ENCODE measurements at regions not wholly inside any gene's neighbourhood (a gene's known extent, or its start where the extent isn't known, plus 50 kb on each side); places are given as distances from the start of the nearest gene placed in this dataset.

DNA sequence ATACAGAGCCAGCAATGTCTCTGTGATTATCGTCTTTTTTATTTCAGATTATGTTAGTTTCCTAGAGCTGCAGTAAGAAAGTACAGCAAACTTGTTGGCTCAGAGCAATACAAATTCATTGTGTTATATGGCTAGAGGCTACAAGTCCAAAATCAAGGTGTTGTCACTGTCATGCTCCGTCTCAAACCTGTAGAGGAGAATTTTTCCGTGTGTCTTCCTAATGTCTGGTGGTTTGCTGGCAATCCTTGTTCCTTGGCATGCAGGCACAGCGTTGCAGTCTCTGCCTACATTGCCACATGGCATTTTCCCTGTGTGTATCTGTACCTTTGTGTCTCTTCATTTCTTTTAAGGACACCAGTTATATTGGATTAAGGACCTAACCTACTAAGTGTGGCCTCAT, 244.4 kb downstream of the LRRIQ3 start:
- DNase-seq, result no peak

DNA sequence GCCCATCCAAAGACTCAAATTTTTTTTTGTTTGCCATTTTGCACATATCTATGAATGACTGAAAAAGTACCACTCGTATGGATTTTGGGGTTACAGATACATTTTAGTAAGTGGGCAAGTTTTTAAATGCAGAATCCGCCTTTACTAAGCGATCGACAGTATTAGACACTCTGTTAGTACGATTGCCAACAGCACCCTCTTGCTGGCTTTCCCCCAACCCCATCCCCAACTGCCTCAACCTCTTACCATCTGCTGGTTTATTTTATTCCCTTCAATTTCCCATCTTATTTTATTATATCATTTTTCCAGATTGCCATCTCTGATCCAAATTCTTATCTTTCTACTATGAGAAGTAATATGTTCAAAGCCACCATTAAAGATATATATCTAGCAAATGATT, 244.8 kb downstream of the LRRIQ3 start:
- DNase-seq, result no peak

DNA sequence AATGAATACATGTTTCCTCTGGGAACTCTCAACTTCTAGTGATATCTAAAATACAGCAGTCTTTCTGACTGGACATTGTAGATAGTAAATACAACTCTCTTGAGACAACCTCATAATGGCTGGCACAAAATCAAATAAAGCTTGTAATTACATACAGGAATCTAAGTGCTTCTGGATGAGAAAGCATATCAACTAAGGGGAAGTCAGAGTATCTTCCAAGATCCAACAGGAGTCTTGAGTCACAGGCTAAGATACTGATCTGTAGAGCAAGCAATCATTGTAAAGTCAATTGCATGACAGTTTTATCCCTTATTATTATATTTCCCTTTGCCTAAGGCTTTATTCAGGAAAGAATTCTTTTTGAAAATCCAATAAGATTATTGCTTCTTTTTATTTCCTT, 249.9 kb downstream of the LRRIQ3 start:
- DNase-seq, result no peak

DNA sequence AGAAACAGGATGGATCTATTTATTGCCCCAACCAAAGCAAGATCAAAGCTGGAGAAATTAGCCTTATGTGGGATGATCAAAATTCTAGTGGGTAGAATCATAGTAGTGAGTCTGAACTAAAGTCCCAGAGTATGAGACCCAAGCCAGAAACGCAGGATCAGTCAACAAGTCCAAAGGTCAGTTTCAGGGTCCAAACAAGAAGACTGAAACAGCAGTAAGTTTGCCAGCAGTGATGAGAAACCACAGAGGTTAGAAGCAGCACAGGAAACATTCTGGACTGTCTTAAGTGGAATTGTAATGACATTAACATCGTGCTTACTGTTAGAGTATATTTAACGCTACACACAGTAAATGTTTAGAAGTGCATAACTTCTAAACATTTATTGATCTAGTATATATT, 251.0 kb downstream of the LRRIQ3 start:
- no peak for DNase-seq

DNA sequence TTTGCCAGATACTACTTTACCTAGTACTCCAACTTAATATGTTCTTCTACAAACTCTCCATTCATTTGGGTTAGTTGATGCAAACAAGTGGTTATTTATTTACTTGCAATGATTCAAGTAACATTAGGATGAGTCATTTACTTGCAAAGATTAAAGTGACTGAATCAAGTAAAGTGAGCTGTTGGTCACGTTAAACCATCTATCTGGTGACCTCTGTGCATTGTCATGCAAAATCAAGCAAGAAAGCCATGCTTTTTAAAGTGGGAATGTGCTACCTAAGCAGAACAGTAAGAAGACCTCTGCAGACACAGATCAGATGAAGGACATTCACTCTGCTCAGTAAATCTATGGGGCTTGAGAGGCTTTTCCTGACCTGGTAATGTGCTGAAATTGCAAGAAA, 254.7 kb downstream of the LRRIQ3 start:
- no peak for DNase-seq

DNA sequence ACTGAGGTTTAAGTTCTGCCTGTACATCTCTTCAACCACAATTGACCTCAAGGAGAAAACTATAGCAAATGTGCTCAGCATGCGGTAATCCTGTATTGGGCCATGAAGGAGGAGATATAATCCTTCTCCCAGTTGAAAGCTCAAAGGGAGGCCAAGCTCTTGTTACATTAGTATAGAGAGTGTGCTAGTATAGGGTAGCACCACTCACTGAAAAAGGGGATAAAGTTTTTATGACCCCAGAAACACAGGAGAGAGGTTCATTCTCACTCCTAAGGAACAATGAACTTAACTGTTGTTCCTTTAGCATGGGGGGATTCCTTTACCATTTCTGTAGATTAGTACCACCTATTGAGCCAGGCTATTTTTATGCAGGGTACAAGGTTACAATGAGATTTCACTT, 267.7 kb downstream of the LRRIQ3 start:
- no peak for DNase-seq

DNA sequence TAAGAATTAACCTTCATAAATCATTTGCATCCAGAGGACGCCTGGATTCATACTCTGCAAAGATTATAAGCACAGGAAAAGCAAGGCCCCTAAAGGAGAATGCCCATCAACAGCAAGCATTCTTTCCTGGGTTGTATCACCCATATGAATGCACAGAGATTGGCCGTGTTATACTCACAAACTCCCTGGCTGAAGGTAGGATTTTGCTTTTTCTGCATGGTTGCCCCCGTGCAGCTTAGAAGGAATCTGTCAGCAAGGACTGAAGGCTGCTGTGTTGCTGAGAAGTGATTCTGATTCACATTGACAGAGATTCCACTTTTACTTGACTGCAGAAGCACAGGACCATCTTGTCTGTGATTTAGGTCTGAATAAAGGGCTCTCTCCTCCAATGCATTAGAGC, 283.0 kb downstream of the LRRIQ3 start:
- DNase-seq, result peak in 2 of 3 experiments; percentile 43 to 85

DNA sequence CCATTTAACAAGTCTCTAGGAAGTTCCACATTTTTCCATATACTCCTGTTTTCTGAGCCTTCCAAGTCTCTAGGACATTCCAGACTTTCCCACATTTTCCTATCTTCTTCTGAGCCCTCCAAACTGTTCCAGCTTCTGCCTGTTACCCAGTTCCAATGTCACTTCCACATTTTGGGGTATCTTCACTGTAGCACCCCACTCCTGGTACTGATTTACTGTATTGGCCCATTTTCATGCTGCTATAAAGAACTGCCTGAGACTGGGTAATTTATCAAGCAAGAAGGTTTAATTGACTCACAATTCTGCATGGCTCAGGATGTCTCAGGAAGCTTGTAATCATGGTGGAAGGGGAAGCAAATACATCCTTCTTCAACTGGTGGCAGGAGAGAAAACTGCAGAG, 285.0 kb downstream of the LRRIQ3 start:
- DNase-seq, result no peak

DNA sequence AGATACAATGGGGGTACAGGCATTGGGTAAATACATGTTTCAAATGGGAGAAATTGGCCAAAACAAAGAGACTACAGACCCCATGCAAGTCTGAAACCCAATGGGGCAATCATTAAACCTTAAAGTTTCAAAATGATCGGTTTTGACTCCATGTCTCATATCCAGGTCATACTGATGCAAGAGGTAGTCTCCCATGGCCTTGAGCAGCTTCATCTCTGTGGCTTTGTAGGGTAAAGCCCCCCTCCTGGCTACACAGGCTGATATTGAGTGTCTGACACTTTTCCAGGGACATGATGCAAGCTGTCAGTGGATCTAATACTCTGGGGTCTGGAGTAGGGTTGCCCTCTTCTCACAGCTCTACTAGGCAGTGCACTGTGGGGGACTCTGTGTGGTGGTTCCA, 286.1 kb downstream of the LRRIQ3 start:
- no peak for DNase-seq

DNA sequence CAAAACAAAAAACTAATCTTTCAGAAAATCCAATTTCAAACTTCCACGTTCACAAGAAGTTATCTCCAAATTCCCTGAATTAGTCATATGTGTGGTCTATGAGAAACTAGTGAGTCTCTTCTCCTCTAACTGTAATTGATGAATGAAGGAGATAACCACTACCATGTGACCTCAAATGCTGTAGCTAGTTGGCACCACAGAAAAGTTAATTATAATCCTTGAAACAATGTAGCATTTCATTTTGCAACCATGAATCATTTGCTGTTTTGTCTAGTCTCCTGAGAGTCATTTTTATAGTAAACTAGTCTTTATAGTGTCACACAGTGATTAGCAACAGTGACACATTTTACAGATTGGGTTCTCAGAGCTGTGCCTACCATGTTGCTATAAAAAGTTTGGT, 287.5 kb downstream of the LRRIQ3 start:
- DNase-seq, result no peak

DNA sequence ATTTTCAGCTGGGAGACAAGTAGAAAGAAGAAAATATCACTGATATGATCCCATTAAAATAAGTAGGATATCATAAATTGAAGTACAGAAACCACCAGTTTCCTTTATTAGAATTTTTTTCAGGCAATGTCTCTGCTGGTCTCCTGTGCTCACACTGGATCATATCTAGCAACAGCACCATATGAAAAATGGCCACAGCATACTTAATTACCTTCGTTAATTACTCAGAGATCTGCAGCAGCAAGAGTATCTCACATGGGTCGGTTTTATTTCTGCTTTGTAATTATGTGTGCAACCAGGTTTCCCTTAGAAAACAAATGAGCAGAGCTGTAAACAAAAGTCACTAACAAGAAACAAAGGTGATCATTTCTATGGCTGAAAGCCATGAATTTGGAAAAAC, 287.9 kb downstream of the LRRIQ3 start:
- DNase-seq, result no peak

DNA sequence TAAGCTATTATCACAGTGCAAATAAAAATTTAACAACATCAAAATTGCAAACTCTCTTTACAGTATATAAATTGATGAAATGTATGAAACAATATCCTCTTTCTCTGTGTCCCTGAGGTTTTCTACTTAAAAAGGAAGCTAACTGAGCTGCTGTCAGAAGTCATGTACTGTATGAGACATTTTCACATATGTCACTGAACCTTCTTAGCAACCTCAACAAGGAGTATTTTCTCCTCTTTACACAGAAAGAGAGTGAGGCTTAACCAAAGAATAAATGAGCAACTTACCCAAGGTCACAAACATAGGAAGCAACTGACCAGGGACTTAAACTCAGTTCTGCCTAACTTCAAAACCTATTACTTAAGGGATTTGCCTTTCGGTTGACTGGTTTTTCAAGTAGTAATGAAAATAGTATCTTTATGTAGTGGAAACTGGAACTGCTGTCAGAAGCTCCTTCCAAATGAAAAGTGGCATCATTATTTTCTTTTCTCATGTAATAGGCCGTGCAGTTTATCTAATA, 288.9 kb downstream of the LRRIQ3 start:
- DNase-seq, result peak; percentile 14 to 76 (median 47)

DNA sequence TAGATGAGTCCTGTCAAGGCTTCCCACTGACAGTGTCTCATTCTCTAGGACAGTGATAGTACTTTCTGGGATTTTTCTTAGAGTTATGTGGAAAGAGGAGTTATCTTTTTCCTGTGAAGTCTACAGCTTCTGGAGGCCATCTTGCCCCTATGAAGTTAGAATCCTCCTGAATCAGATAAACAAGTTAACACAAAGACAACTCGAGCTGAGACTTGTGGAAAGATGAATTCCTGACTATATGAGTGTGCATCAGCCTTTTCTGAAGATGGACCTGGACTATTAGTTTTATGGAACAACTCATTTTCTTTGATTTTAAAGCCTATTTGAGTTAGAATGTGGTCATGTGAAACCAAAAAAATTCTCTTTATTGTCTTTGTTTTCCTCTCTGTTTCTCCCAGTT, 290.9 kb downstream of the LRRIQ3 start:
- no peak for DNase-seq

DNA sequence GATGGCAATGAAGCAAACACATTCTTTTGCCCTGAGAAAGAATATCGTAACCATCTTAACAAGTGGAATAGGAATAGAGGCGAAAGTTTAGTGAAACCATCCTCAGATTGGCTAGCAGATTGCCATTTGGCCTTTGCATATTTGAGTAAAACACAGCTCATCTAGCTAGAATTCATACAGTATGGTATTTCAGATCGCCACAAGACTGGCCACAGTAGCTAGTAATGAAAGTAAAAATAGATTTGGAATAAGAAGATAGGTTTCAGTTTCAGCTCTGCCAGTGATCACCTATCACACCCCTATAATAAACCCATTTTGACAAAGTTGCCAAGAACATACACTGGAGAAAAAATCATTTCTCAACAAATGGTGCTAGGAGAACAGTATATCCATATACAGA, 294.9 kb downstream of the LRRIQ3 start:
- DNase-seq, result no peak

DNA sequence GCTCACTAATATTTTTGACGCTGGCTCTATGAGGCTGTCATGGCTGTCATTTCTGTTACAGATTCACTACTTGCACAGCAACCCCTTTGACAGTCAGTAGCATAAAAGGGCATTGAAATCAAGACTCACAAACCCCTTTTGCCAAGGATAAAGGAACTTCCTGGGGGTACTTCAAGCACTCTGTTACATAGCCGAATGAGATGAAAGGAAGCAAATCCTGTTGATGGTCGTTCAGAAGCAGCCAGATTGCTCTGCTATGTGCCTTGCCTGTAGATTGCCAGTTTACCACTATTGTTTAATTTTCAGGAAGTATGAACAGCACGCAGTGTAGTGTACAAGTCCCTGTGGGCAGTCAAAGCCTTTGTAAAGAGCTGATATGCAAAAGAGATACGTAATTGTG, 296.2 kb downstream of the LRRIQ3 start:
- DNase-seq, result no peak

DNA sequence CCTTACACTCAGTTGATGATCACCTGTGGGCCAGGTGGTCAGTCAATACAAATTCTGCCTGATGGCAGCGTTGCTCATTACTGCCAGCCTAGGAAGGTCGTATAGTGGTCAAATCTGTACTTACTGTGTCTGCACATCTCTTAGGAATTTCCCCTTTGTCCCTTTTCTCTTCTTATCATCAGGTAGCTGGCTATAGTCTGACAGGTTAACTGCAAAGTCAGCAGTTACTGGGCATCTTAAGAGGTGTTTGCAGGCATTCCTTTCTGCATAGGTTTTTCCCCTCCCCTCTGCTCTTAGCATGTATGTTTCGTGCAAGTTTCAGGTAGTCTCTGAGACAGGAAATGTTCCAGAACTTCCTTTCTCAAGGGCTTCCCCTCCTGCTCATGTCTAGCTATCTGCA, 298.7 kb downstream of the LRRIQ3 start:
- no peak for DNase-seq

DNA sequence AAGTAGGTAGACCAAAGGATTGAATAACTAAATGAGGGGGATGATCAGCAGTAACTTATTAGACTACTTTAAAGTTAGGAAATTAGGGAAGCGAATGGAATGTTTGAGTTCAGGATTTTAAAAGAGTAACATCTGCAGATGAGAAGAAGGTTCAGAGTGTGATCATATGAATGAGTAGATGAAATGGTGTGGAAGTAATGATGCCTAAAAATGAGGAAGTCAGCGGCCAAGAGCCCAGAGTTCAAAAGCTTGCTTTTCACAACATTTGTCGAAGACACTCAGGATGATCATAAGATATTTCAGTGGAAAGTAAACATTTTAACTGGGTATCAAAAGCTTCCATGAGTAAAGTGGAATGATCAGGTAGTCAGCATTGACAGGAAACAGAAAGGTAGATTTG, 299.4 kb downstream of the LRRIQ3 start:
- no peak for DNase-seq

DNA sequence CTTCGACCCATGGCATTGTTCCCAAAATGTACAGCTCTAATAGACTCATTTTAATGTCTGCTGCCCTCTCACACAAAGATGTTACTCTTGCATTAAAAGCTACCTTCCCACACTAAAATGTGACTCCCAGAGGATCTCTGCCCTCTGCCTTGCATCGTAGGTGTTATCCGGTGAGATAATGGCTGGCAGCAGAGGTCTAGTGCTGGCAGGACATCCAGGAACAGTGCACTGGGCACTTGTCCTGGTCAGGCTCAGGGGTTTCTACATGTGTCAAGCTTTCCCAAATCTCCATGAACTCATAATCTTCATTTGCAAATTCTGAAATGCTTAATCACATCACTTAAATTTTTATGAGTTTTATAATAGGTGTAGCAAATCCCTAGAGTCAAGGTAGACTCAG, 310.6 kb downstream of the LRRIQ3 start:
- DNase-seq, result no peak

DNA sequence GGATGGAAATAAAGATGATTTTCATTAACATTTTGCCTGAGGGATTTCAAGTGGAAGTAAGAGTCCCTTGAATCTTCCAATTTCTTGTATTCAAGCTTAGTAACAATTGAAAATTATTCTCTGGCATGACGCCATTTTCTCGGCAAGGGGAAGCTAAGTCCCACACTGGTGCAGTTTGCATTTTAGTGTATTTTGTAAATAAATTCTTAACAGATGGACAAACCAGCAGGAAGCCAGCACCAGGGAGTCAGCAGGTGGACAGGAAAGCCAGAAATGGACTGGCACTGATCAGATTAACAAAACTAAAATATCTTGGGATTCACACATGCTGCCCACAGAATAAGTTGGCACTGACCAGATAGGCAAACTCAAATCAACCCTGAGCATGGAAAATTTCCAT, 311.3 kb downstream of the LRRIQ3 start:
- peak in 1 of 3 experiments; percentile 30 for DNase-seq

DNA sequence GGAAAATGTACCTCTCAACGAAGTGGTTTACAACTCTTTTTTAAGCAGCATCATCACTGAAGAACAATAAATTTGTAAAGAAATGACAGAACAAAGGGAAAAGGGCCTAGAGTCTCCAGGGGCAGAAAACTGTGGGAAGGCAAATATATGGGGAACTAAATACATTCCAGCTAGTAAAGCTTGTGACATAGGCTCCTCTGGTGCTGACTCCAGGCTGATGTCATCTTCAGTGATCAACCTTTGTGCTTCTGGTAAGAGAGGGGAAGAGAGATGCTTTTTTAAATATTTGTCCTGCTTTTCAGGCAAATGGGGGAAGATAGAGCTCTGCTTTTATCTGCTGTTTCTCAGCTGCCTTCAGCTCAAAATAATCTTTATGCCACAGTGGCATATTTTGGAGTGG, 323.2 kb downstream of the LRRIQ3 start:
- no peak for DNase-seq

DNA sequence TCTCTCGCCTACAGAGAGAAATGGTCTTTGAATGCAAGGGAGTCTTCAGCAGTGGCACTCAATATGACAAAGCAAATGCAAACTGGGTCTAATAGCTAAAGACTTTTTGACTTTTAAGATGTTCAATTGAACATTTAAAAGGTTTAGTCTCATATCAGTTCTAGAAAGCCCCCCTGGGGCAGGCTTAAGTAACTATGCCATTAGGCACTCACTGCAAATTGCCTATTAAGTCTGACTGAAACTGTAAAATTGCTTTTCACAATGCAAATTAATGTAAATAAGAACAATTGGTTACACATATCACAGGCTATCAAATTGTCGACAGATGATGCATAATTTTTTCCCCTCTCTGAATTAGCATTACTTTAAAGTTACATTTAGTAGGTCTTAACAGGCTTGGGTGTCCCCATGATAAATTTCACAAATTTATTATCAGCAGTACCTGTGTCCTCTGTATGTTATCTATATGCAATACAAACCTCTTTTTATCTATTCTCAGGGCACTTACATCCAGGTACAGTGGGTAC, 329.1 kb downstream of the LRRIQ3 start:
- DNase-seq, result peak in 2 of 3 experiments; percentile 3 to 25

DNA sequence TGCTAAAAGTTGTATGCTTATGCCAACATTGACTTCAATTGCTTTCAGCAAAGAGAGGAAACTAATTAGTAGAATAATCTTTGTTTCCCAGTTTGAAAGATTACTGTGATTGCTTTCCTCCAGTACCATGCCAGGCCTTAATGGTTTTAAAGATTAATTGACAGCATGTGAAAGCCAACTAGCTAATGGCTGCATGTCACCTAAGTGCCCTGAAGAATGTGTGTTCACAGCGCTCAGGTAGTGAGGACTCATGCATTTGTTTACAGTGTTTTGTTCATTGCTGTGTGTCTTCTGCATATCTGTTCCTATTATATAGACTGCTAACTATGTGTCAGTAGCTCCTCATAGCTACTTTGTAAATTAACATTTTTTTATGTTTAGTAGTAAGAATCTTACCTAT, 335.6 kb downstream of the LRRIQ3 start:
- DNase-seq, result peak in 1 of 3 experiments; percentile 47

DNA sequence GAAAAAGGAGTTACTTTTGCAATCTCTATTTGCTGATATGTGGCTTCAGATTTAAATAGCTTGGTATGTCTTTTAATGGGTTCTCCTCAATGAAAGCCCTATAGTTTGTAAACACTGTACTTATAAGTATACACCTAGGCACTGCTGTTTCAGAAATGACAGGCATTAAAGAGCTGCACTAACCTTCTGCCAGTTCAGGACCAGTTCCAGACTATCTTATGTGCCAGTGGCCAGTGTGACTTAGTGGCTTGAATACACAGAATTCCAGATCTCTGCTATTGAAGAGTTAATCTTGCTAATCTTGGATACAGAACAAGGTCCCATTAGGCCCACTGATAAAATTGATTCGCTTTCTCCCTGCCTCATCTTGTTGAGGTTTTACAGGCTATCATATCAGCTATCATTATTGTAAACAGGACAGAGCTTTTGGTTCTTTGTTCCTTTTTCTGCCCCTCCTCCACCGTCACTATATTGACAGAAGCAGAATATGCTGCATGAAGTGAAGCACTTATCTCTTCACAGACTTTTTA, 337.5 kb downstream of the LRRIQ3 start:
- peak in 1 of 3 experiments; percentile 21 for DNase-seq

DNA sequence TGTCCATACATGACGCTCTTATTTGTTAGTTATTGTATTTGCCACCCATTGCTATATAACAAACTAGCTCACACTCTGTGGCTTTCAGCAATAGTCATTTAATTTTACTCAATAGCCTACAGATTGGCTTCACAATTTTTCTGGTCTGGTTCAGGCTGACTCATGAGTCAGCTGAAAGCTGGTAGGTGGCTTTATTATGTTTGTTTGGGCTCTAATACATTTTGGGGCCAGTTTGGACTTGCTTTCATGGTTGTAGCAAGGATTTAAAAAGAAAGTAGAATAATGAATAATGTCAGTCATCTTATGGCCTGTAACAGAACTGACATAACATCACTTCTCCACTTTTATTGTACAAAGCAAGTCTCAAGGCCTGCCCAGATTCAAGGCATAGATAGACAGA, 338.7 kb downstream of the LRRIQ3 start:
- no peak for DNase-seq

DNA sequence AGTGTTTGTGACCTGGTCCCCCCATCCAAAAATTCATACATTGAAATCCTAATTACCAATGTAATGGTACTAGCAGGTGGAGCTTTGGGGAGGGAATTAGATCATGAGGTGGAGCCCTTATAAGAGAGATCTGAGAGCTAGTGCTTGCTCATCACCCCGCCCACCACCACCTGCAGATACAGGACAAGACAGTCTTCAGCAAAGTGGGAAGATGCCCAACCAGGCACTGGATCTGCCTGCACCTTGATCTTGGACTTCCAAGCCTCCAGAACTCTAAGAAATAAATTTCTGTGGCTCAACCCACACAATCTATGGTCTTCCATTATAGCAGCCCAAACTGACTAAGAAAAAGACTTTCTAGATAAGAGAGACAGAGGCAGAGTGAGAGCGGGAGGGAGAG, 343.4 kb downstream of the LRRIQ3 start:
- no peak for DNase-seq

All from NCI-H1417 (cell line).